NB4 (cell line): ENCODE measurements at regions not wholly inside any gene's neighbourhood (a gene's known extent, or its start where the extent isn't known, plus 50 kb on each side); places are given as distances from the start of the nearest gene placed in this dataset.

Experiments used
- CTCF ChIP-seq: IDR thresholded peaks from one replicate; pipeline ENCODE4 v1.5.1; 2012; ENCODE audit warnings: low read depth, low read length
- MYC ChIP-seq: IDR thresholded peaks from 2 replicates; pipeline ENCODE4 v1.6.1; 2011; ENCODE audit warnings: low read depth, low read length
- TF ChIP-seq, protein P1 (sequence below): IDR thresholded peaks from 2 replicates; pipeline ENCODE4 v1.6.1; 2011; ENCODE audit warnings: low read depth, low read length

- TF ChIP-seq, protein P1, sequence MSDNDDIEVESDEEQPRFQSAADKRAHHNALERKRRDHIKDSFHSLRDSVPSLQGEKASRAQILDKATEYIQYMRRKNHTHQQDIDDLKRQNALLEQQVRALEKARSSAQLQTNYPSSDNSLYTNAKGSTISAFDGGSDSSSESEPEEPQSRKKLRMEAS = no peak
- TF ChIP-seq CTCF = no peak
- no peak for TF ChIP-seq MYC
Observed at GRCh38 chr9:16043756-16044578, 491.1 kb downstream of the CCDC171 start.
